IMR-90 (cell line): ENCODE measurements at regions not wholly inside any gene's neighbourhood (a gene's known extent, or its start where the extent isn't known, plus 50 kb on each side); places are given as distances from the start of the nearest gene placed in this dataset.

Experiments
- ATAC-seq: fragments of 200-7000 bp; cut with Tn5 transposase; 2 replicates; pipeline ENCODE4 v1.9.1; 2020; ENCODE audit warnings: low read depth, mild to moderate bottlenecking, moderate library complexity
- BruUV-seq: library from RNA; stranded (reverse); fragments of 400-500 nt; replicated peaks from 2 replicates; lab custom pipeline; 2021; lab: Mats Ljungman, UMichigan
- CTCF ChIA-PET: fragments of 300-600 bp; formaldehyde crosslinking; extraction: SDS; loops from one replicate; lab custom pipeline; 2021; ENCODE audit warnings: antibody characterized with exemption; lab: Yijun Ruan, JAX
- POLR2A ChIA-PET: fragments of 300-600 bp; sonication (Branson Sonifier 250); formaldehyde crosslinking; loops from one replicate; lab custom pipeline; 2022; ENCODE audit warnings: antibody characterized with exemption; ENCODE audit not compliant: unreplicated experiment; lab: Charles Lee
- DNase-seq: peaks from one replicate; pipeline ENCODE4 v3.0.0; 2013
- H2AFZ ChIP-seq: replicated peaks from 2 replicates; pipeline ENCODE3; 2013; ENCODE audit warnings: low read length, mild to moderate bottlenecking; ENCODE audit not compliant: poor library complexity
- H2AK5ac ChIP-seq: 2 replicates; pipeline ENCODE4 v1.6.1; 2013; ENCODE audit warnings: low read depth, low read length, inconsistent platforms
- H2AK9ac ChIP-seq: replicated peaks from 2 replicates; pipeline ENCODE3; 2013; ENCODE audit warnings: mild to moderate bottlenecking, low read depth, low read length, moderate library complexity; ENCODE audit not compliant: poor library complexity
- H2BK120ac ChIP-seq: 2 replicates; pipeline ENCODE4 v1.6.1; 2013; ENCODE audit warnings: low read depth, low read length, inconsistent platforms
- H2BK15ac ChIP-seq: 3 replicates; pipeline ENCODE4 v1.6.1; 2013; ENCODE audit warnings: low read depth, low read length, inconsistent platforms
- H2BK20ac ChIP-seq: 2 replicates; pipeline ENCODE4 v1.6.1; 2013; ENCODE audit warnings: low read depth, mild to moderate bottlenecking, inconsistent platforms, low read length, moderate library complexity
- H2BK5ac ChIP-seq: 2 replicates; pipeline ENCODE4 v1.6.1; 2013; ENCODE audit warnings: mild to moderate bottlenecking, low read depth, low read length, inconsistent platforms; ENCODE audit not compliant: poor library complexity, severe bottlenecking
- H3K14ac ChIP-seq: replicated peaks from 2 replicates; pipeline ENCODE4 v1.6.1; 2013; ENCODE audit warnings: low read depth, low read length, inconsistent platforms
- H3K18ac ChIP-seq: 2 replicates; pipeline ENCODE4 v1.6.1; 2013; ENCODE audit warnings: low read depth, low read length, control low read depth
- H3K23ac ChIP-seq: 2 replicates; pipeline ENCODE4 v1.6.1; 2013; ENCODE audit warnings: low read depth, low read length, inconsistent platforms
- H3K27ac ChIP-seq: 2 replicates; pipeline ENCODE4 v1.5.1; 2013; ENCODE audit warnings: mild to moderate bottlenecking, control low read depth, low read length; ENCODE audit not compliant: insufficient read depth
- H3K27me3 ChIP-seq: 2 replicates; pipeline ENCODE4 v1.6.1; 2013; ENCODE audit warnings: low read length; ENCODE audit not compliant: control insufficient read depth, insufficient read depth
- H3K36me3 ChIP-seq: 2 replicates; pipeline ENCODE4 v1.6.1; 2013; ENCODE audit warnings: low read length, mixed read lengths; ENCODE audit not compliant: control insufficient read depth, insufficient read depth
- H3K4ac ChIP-seq: 2 replicates; pipeline ENCODE4 v1.6.1; 2013; ENCODE audit warnings: low read depth, low read length, inconsistent platforms
- H3K4me1 ChIP-seq: 2 replicates; pipeline ENCODE4 v1.6.1; 2013; ENCODE audit warnings: low read length, mixed read lengths; ENCODE audit not compliant: control insufficient read depth, insufficient read depth
- H3K4me2 ChIP-seq: 2 replicates; pipeline ENCODE4 v1.6.1; 2013; ENCODE audit warnings: low read depth, mild to moderate bottlenecking, control low read depth, low read length, moderate library complexity
- H3K4me3 ChIP-seq: 2 replicates; pipeline ENCODE4 v1.5.1; 2013; ENCODE audit warnings: low read depth, mild to moderate bottlenecking, control low read depth, low read length, moderate library complexity; ENCODE audit not compliant: insufficient read depth
- H3K56ac ChIP-seq: 2 replicates; pipeline ENCODE4 v1.6.1; 2013; ENCODE audit warnings: low read length, inconsistent platforms; ENCODE audit not compliant: insufficient read depth; ENCODE audit errors: extremely low read depth
- H3K79me1 ChIP-seq, 2 experiments: 2 replicates each; pipeline ENCODE4 v1.6.1; 2013; ENCODE audit warnings: low read length in 2 of 2, inconsistent platforms in 1 of 2, low read depth in 1 of 2
- H3K9ac ChIP-seq: 2 replicates; pipeline ENCODE4 v1.6.1; 2013; ENCODE audit warnings: low read depth, low read length, control low read depth
- H3K9me1 ChIP-seq: 2 replicates; pipeline ENCODE4 v1.6.1; 2013; ENCODE audit warnings: low read length, inconsistent platforms; ENCODE audit not compliant: insufficient read depth
- H3K9me3 ChIP-seq: 2 replicates; pipeline ENCODE4 v1.6.1; 2013; ENCODE audit warnings: low read length; ENCODE audit not compliant: control insufficient read depth, insufficient read depth
- H4K20me1 ChIP-seq: 2 replicates; pipeline ENCODE4 v1.6.1; 2013; ENCODE audit warnings: low read length, inconsistent platforms; ENCODE audit not compliant: insufficient read depth
- H4K5ac ChIP-seq: 2 replicates; pipeline ENCODE4 v1.6.1; 2013; ENCODE audit warnings: mild to moderate bottlenecking, low read depth, low read length, control low read depth
- H4K8ac ChIP-seq, 2 experiments: 2 replicates each; pipeline ENCODE4 v1.6.1; 2013; ENCODE audit warnings: low read depth in 2 of 2, low read length in 2 of 2, control low read depth in 1 of 2, inconsistent platforms in 1 of 2
- H4K91ac ChIP-seq: 2 replicates; pipeline ENCODE4 v1.6.1; 2013; ENCODE audit warnings: low read depth, low read length, inconsistent platforms; ENCODE audit not compliant: insufficient read depth
- BHLHE40 ChIP-seq: fragments of 150-350 bp; IDR thresholded peaks from 2 replicates; pipeline ENCODE4 v1.6.1; 2016; ENCODE audit warnings: mild to moderate bottlenecking, low read depth, low read length
- CEBPB ChIP-seq: IDR thresholded peaks from 2 replicates; pipeline ENCODE4 v1.6.1; 2012; ENCODE audit warnings: low read depth, low read length, improper control_type of control experiment
- CHD1 ChIP-seq: IDR thresholded peaks from 2 replicates; pipeline ENCODE4 v1.6.1; 2012; ENCODE audit warnings: low read depth, low read length, improper control_type of control experiment
- FOS ChIP-seq: fragments of 150-350 bp; IDR thresholded peaks from 2 replicates; pipeline ENCODE4 v1.6.1; 2016; ENCODE audit warnings: low read depth, low read length
- MAFK ChIP-seq: IDR thresholded peaks from 2 replicates; pipeline ENCODE4 v1.6.1; 2012; ENCODE audit warnings: low read depth, low read length, improper control_type of control experiment
- MAZ ChIP-seq: IDR thresholded peaks from 2 replicates; pipeline ENCODE4 v1.6.1; 2012; ENCODE audit warnings: low read depth, mild to moderate bottlenecking, low read length, improper control_type of control experiment, moderate library complexity, borderline replicate concordance
- MXI1 ChIP-seq: IDR thresholded peaks from 2 replicates; pipeline ENCODE4 v1.6.1; 2012; ENCODE audit warnings: low read depth, mild to moderate bottlenecking, low read length, moderate library complexity, borderline replicate concordance
- NFE2L2 ChIP-seq: fragments of 150-350 bp; IDR thresholded peaks from 2 replicates; pipeline ENCODE4 v1.6.1; 2016; ENCODE audit warnings: low read depth, mild to moderate bottlenecking, low read length
- POLR2A ChIP-seq: IDR thresholded peaks from 2 replicates; pipeline ENCODE4 v1.6.1; 2012; ENCODE audit warnings: mild to moderate bottlenecking, low read depth, low read length
- RAD21 ChIP-seq: IDR thresholded peaks from 2 replicates; pipeline ENCODE4 v1.6.1; 2012; ENCODE audit warnings: low read length, improper control_type of control experiment
- RCOR1 ChIP-seq: IDR thresholded peaks from 2 replicates; pipeline ENCODE4 v1.6.1; 2012; ENCODE audit warnings: mild to moderate bottlenecking, low read length, improper control_type of control experiment; ENCODE audit not compliant: insufficient replicate concordance
- RFX5 ChIP-seq: IDR thresholded peaks from 2 replicates; pipeline ENCODE4 v1.8.0; 2012; ENCODE audit warnings: low read depth, mild to moderate bottlenecking, low read length, moderate library complexity
- SMC3 ChIP-seq: fragments of 150-350 bp; IDR thresholded peaks from 2 replicates; pipeline ENCODE4 v1.6.1; 2016; ENCODE audit warnings: low read depth, mild to moderate bottlenecking, antibody characterized with exemption, low read length, moderate library complexity
- whole genome bisulfite sequencing, 2 experiments: methylation state at CpG; one replicate each; pipeline versions ENCODE4 v1.1.5 to v1.1.7; 2013; ENCODE audit warnings: missing lambda C conversion rate in 2 of 2; ENCODE audit not compliant: insufficient read length in 1 of 2; ENCODE audit errors: extremely low coverage in 2 of 2; 5-methylcytosine and 5-hydroxymethylcytosine counted together
- dilution Hi-C: fragments of 300-500 bp; cut with HindIII; formaldehyde crosslinking; loops from one replicate; pipeline ENCODE4 v1.14.3; 2018; ENCODE audit warnings: low sequenced_read_pairs; ENCODE audit not compliant: unreplicated experiment
- in situ Hi-C: fragments of 300-500 bp; cut with MboI; formaldehyde crosslinking; loops from 3 replicates; pipeline ENCODE4 v1.14.3; 2019; ENCODE audit warnings: low sequenced_read_pairs, inconsistent platforms, mixed read lengths
- intact Hi-C: fragments of 100-400 bp; cut with micrococcal nuclease; formaldehyde crosslinking; loops from 2 replicates; pipeline ENCODE4 v1.10.0; 2022
- TF ChIP-seq, protein P1 (sequence below): conservative IDR thresholded peaks from 2 replicates; pipeline ENCODE4 v1.5.1; 2012; ENCODE audit warnings: mild to moderate bottlenecking, low read depth, low read length, improper control_type of control experiment
- TF ChIP-seq, protein P2 (sequence below): fragments of 150-350 bp; IDR thresholded peaks from 2 replicates; pipeline ENCODE4 v1.6.1; 2016; ENCODE audit warnings: low read depth, mild to moderate bottlenecking, low read length, moderate library complexity, borderline replicate concordance
- TF ChIP-seq, protein P3 (sequence below): fragments of 150-350 bp; IDR thresholded peaks from 2 replicates; pipeline ENCODE4 v1.6.1; 2017; ENCODE audit warnings: mild to moderate bottlenecking, antibody characterized with exemption, low read length, low read depth

DNA sequence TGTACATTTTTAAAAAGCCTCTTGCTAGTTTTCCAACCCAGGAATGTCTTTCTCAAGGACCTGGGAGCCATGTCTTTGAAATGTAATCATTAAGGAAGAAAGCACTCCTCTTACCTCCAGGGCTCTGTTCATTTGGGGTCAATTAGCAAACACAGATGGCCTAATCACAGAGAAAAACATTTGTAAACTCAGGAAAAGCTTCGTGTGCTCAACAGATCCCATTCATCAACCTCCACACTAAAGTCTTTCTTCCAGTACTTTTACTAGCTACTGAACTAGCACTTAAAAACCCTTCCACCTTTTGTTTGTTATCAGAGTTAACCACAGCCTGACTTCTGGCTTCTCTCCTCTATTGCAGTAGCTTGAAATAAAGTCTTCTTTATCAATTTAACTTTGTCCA is 441.4 kb downstream of the PCDH20 start:
- H3K36me3 ChIP-seq: no peaks in the 10 kb centered on the region
- H3K4me1 ChIP-seq: no peaks in the 10 kb centered on the region

More for the DNA sequence above, 441.4 kb downstream of the PCDH20 start:
- Histone ChIP-seq H3K14ac (no peak overlapping the region), H2BK20ac (no peak overlapping the region), H3K79me1 (no peaks in the 10 kb centered on the region), H3K4ac (no peak overlapping the region), H3K18ac (no peak overlapping the region), H3K56ac (no peak overlapping the region), H3K9ac (no peak overlapping the region), H3K23ac (no peak overlapping the region), H3K27ac (no peak overlapping the region), H2AFZ (no peak overlapping the region), H4K8ac (no peak overlapping the region), H2BK5ac (no peak overlapping the region), H3K27me3 (no peaks in the 10 kb centered on the region), H3K4me3 (no peak overlapping the region), H2BK15ac (no peak overlapping the region), H2AK5ac (no peak overlapping the region), H2AK9ac (no peak overlapping the region), H3K9me3 (peaks cover 2% of the 10 kb centered on the region; the same call in 1 of the 2 replicates), H4K20me1 (no peaks in the 10 kb centered on the region), H3K9me1 (no peaks in the 10 kb centered on the region), H4K5ac (no peak overlapping the region), H3K4me2 (no peak overlapping the region), H4K91ac (no peak overlapping the region), H2BK120ac (no peak overlapping the region)
- no peak for DNase-seq
- in situ Hi-C loops (no loop called here), intact Hi-C loops (no loop called here), dilution Hi-C loops (no loop called here)
- CTCF ChIA-PET: no interaction called here
- TF ChIP-seq MXI1 (no peak), RFX5 (no peak), MAFK (no peak), SMC3 (no peak), CEBPB (no peak), RCOR1 (no peak), NFE2L2 (no peak), POLR2A (no peak), BHLHE40 (no peak), CHD1 (no peak), RAD21 (no peak), FOS (no peak), MAZ (no peak)
- TF ChIP-seq, protein P1, sequence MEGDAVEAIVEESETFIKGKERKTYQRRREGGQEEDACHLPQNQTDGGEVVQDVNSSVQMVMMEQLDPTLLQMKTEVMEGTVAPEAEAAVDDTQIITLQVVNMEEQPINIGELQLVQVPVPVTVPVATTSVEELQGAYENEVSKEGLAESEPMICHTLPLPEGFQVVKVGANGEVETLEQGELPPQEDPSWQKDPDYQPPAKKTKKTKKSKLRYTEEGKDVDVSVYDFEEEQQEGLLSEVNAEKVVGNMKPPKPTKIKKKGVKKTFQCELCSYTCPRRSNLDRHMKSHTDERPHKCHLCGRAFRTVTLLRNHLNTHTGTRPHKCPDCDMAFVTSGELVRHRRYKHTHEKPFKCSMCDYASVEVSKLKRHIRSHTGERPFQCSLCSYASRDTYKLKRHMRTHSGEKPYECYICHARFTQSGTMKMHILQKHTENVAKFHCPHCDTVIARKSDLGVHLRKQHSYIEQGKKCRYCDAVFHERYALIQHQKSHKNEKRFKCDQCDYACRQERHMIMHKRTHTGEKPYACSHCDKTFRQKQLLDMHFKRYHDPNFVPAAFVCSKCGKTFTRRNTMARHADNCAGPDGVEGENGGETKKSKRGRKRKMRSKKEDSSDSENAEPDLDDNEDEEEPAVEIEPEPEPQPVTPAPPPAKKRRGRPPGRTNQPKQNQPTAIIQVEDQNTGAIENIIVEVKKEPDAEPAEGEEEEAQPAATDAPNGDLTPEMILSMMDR: no peak
- TF ChIP-seq, protein P2, sequence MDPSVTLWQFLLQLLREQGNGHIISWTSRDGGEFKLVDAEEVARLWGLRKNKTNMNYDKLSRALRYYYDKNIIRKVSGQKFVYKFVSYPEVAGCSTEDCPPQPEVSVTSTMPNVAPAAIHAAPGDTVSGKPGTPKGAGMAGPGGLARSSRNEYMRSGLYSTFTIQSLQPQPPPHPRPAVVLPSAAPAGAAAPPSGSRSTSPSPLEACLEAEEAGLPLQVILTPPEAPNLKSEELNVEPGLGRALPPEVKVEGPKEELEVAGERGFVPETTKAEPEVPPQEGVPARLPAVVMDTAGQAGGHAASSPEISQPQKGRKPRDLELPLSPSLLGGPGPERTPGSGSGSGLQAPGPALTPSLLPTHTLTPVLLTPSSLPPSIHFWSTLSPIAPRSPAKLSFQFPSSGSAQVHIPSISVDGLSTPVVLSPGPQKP: no peak
- TF ChIP-seq, protein P3, sequence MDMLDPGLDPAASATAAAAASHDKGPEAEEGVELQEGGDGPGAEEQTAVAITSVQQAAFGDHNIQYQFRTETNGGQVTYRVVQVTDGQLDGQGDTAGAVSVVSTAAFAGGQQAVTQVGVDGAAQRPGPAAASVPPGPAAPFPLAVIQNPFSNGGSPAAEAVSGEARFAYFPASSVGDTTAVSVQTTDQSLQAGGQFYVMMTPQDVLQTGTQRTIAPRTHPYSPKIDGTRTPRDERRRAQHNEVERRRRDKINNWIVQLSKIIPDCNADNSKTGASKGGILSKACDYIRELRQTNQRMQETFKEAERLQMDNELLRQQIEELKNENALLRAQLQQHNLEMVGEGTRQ: no peak
- POLR2A ChIA-PET: no interaction called here
- WGBS, 2 experiments: 0% methylated on average over 1 of the region's 1 CpG; no CpG with 5 or more reads in 1 of the 2 experiments
- ATAC-seq: no peak
- BruUV-seq: no TSS peak
